Neuronal stem cell (in vitro differentiated cells): ENCODE measurements at regions not wholly inside any gene's neighbourhood (a gene's known extent, or its start where the extent isn't known, plus 50 kb on each side); places are given as distances from the start of the nearest gene placed in this dataset.

Source experiments
- DNase-seq: peaks from one replicate; pipeline ENCODE4 v3.0.0-alpha.2; 2013; ENCODE audit warnings: low spot score
- H2AFZ ChIP-seq: one replicate; pipeline ENCODE4 v1.6.1; 2013; ENCODE audit warnings: mild to moderate bottlenecking, low read length, inconsistent platforms
- H2AK5ac ChIP-seq: 2 replicates; pipeline ENCODE4 v1.6.1; 2013; ENCODE audit warnings: low read depth, mild to moderate bottlenecking, inconsistent platforms, low read length, moderate library complexity, mixed read lengths
- H2BK120ac ChIP-seq: 2 replicates; pipeline ENCODE4 v1.6.1; 2013; ENCODE audit warnings: low read depth, mild to moderate bottlenecking, inconsistent platforms, low read length, moderate library complexity, mixed read lengths
- H2BK12ac ChIP-seq: one replicate; pipeline ENCODE4 v1.6.1; 2013; ENCODE audit warnings: low read length, inconsistent platforms
- H2BK15ac ChIP-seq: 2 replicates; pipeline ENCODE4 v1.6.1; 2013; ENCODE audit warnings: mild to moderate bottlenecking, low read length, inconsistent platforms, mixed read lengths
- H2BK5ac ChIP-seq: one replicate; pipeline ENCODE4 v1.6.1; 2013; ENCODE audit warnings: inconsistent platforms, mild to moderate bottlenecking, low read length, moderate library complexity
- H3K14ac ChIP-seq: one replicate; pipeline ENCODE4 v1.6.1; 2013; ENCODE audit warnings: low read length, inconsistent platforms
- H3K18ac ChIP-seq: 2 replicates; pipeline ENCODE4 v1.6.1; 2013; ENCODE audit warnings: low read length, inconsistent platforms
- H3K23ac ChIP-seq: 2 replicates; pipeline ENCODE4 v1.6.1; 2013; ENCODE audit warnings: low read depth, mild to moderate bottlenecking, mixed read lengths, low read length, inconsistent platforms; ENCODE audit not compliant: poor library complexity
- H3K27ac ChIP-seq: replicated peaks from 3 replicates; pipeline ENCODE4 v1.5.1; 2013; ENCODE audit warnings: low read length, inconsistent platforms
- H3K27me3 ChIP-seq, 3 experiments: 2 replicates each; pipeline ENCODE4 v1.6.1; 2013; ENCODE audit warnings: low read length in 3 of 3, mild to moderate bottlenecking in 2 of 3, inconsistent platforms in 1 of 3, low read depth in 1 of 3, mixed read lengths in 1 of 3, moderate library complexity in 1 of 3; ENCODE audit not compliant: control insufficient read depth in 3 of 3, insufficient read depth in 3 of 3
- H3K36me3 ChIP-seq, 2 donors: replicated peaks in 1 of 2; 2 replicates each; pipeline ENCODE4 v1.6.1; 2013; ENCODE audit warnings: low read length in 2 of 2; ENCODE audit not compliant: control insufficient read depth in 2 of 2, insufficient read depth in 2 of 2
- H3K4ac ChIP-seq: 2 replicates; pipeline ENCODE4 v1.6.1; 2013; ENCODE audit warnings: inconsistent platforms, mild to moderate bottlenecking, low read length, moderate library complexity
- H3K4me1 ChIP-seq, 2 donors: 1 replicate in 1 of 2; 2 replicates in 1 of 2; pipeline ENCODE4 v1.6.1; 2013; ENCODE audit warnings: low read length in 2 of 2, low read depth in 1 of 2; ENCODE audit not compliant: control insufficient read depth in 2 of 2, insufficient read depth in 1 of 2
- H3K4me2 ChIP-seq: one replicate; pipeline ENCODE4 v1.6.1; 2013; ENCODE audit warnings: mild to moderate bottlenecking, low read length, inconsistent platforms; ENCODE audit not compliant: insufficient read depth, poor library complexity, severe bottlenecking
- H3K4me3 ChIP-seq, 2 donors: 2 replicates each; pipeline ENCODE4 v1.5.1; 2013; ENCODE audit warnings: low read length in 2 of 2, mild to moderate bottlenecking in 2 of 2, inconsistent platforms in 1 of 2, moderate library complexity in 1 of 2
- H3K79me1 ChIP-seq: one replicate; pipeline ENCODE4 v1.6.1; 2013; ENCODE audit warnings: low read depth, mild to moderate bottlenecking, inconsistent platforms, low read length, moderate library complexity
- H3K9ac ChIP-seq: one replicate; pipeline ENCODE4 v1.6.1; 2013; ENCODE audit warnings: mild to moderate bottlenecking, low read depth, low read length, inconsistent platforms; ENCODE audit not compliant: poor library complexity
- H3K9me3 ChIP-seq, 2 donors: replicated peaks in 1 of 2; 2 replicates each; pipeline versions ENCODE3 to v1.6.1; 2013; ENCODE audit warnings: low read length in 2 of 2, mild to moderate bottlenecking in 2 of 2, inconsistent platforms in 1 of 2, low read depth in 1 of 2, mixed read lengths in 1 of 2, moderate library complexity in 1 of 2; ENCODE audit not compliant: control insufficient read depth in 2 of 2, insufficient read depth in 1 of 2
- H4K8ac ChIP-seq: one replicate; pipeline ENCODE4 v1.6.1; 2013; ENCODE audit warnings: low read depth, mild to moderate bottlenecking, inconsistent platforms, low read length, moderate library complexity
- H4K91ac ChIP-seq: one replicate; pipeline ENCODE4 v1.6.1; 2013; ENCODE audit warnings: low read length, low read depth, mild to moderate bottlenecking, inconsistent platforms; ENCODE audit not compliant: poor library complexity
- WGBS, 2 donors: extraction: QIAGEN DNeasy Blood & Tissue Kit; methylation state at CpG; one replicate each; pipeline ENCODE4 v1.1.7; 2013; ENCODE audit warnings: missing lambda C conversion rate in 2 of 2, mixed read lengths in 1 of 2; ENCODE audit not compliant: insufficient read length in 2 of 2, insufficient replicate concordance in 1 of 2; ENCODE audit errors: extremely low coverage in 2 of 2; 5-methylcytosine and 5-hydroxymethylcytosine counted together

GRCh38 chr13:39144941-39145533 lies 106.8 kb downstream of the NHLRC3 start:
- H3K9me3 ChIP-seq: no peaks in the 10 kb centered on the region
- peak overlapping the region; percentile 24 for H2AFZ ChIP-seq
- H4K91ac ChIP-seq: no peak overlapping the region
- no peak overlapping the region for H2AK5ac ChIP-seq
- no peak overlapping the region for H3K14ac ChIP-seq
- H3K4ac ChIP-seq: no peak overlapping the region
- WGBS, 2 donors: no CpG with 5 or more reads among the region's 8 CpGs
- no peak overlapping the region for H3K18ac ChIP-seq
- no peaks in the 10 kb centered on the region for H3K36me3 ChIP-seq
- H2BK120ac ChIP-seq: no peak overlapping the region
- no peaks in the 10 kb centered on the region for H3K27me3 ChIP-seq
- H2BK15ac ChIP-seq: no peak overlapping the region
- no peak overlapping the region for H2BK12ac ChIP-seq
- H3K23ac ChIP-seq: no peak overlapping the region
- no peaks in the 10 kb centered on the region for H3K4me1 ChIP-seq
- peak; percentile 47 for DNase-seq
- H3K27ac ChIP-seq: no peak overlapping the region
- H3K4me2 ChIP-seq: no peak overlapping the region
- no peak overlapping the region for H3K4me3 ChIP-seq
- H3K79me1 ChIP-seq: no peaks in the 10 kb centered on the region
- H4K8ac ChIP-seq: no peak overlapping the region
- no peak overlapping the region for H2BK5ac ChIP-seq
- no peak overlapping the region for H3K9ac ChIP-seq

GRCh38 chr13:39148513-39148961 lies 110.3 kb downstream of the NHLRC3 start:
- Histone ChIP-seq H3K79me1 (no peaks in the 10 kb centered on the region), H3K27me3 (no peaks in the 10 kb centered on the region), H3K36me3 (no peaks in the 10 kb centered on the region), H3K18ac (no peak overlapping the region), H3K27ac (no peak overlapping the region), H3K4me3 (no peak overlapping the region), H3K4me1 (no peaks in the 10 kb centered on the region), H3K4me2 (no peak overlapping the region), H3K14ac (no peak overlapping the region), H3K9me3 (peaks cover 1 to 4% of the 10 kb centered on the region in 2 donors), H2BK120ac (no peak overlapping the region), H4K8ac (no peak overlapping the region), H2AFZ (peak overlapping the region; percentile 38), H2BK12ac (no peak overlapping the region), H4K91ac (no peak overlapping the region), H2BK15ac (no peak overlapping the region), H2BK5ac (no peak overlapping the region), H2AK5ac (no peak overlapping the region), H3K9ac (no peak overlapping the region), H3K23ac (no peak overlapping the region), H3K4ac (no peak overlapping the region)
- WGBS, 2 donors: no CpG with 5 or more reads among the region's 5 CpGs
- DNase-seq: no peak

GRCh38 chr13:39149896-39150295 lies 111.6 kb downstream of the NHLRC3 start:
- Histone ChIP-seq H2AK5ac (no peak overlapping the region), H3K18ac (no peak overlapping the region), H4K8ac (no peak overlapping the region), H3K36me3 (no peaks in the 10 kb centered on the region), H3K4me1 (no peaks in the 10 kb centered on the region), H2BK15ac (no peak overlapping the region), H3K27me3 (no peaks in the 10 kb centered on the region), H2BK5ac (no peak overlapping the region), H2AFZ (no peak overlapping the region), H2BK12ac (no peak overlapping the region), H3K4ac (no peak overlapping the region), H3K27ac (no peak overlapping the region), H3K4me2 (no peak overlapping the region), H3K14ac (no peak overlapping the region), H3K79me1 (no peaks in the 10 kb centered on the region), H3K4me3 (no peak overlapping the region), H4K91ac (no peak overlapping the region), H3K9me3 (peaks cover 1 to 5% of the 10 kb centered on the region in 2 donors), H3K9ac (no peak overlapping the region), H3K23ac (no peak overlapping the region), H2BK120ac (no peak overlapping the region)
- DNase-seq: no peak
- WGBS, 2 donors: no CpG with 5 or more reads among the region's 5 CpGs

- H2BK12ac ChIP-seq: no peak overlapping the region
- H3K4me2 ChIP-seq: no peak overlapping the region
- no peak overlapping the region for H2AK5ac ChIP-seq
- no peaks in the 10 kb centered on the region for H3K4me1 ChIP-seq
- no peak overlapping the region for H2BK5ac ChIP-seq
- H2BK15ac ChIP-seq: no peak overlapping the region
- no peak overlapping the region for H2AFZ ChIP-seq
- no peak overlapping the region for H2BK120ac ChIP-seq
- H3K9me3 ChIP-seq: peaks cover 1 to 5% of the 10 kb centered on the region in 2 donors
- no peak overlapping the region for H3K4ac ChIP-seq
- H3K9ac ChIP-seq: no peak overlapping the region
- H3K79me1 ChIP-seq: no peaks in the 10 kb centered on the region
- DNase-seq: no peak
- H4K8ac ChIP-seq: no peak overlapping the region
- no peaks in the 10 kb centered on the region for H3K27me3 ChIP-seq
- no peak overlapping the region for H3K27ac ChIP-seq
- H3K23ac ChIP-seq: no peak overlapping the region
- H3K18ac ChIP-seq: no peak overlapping the region
- no peak overlapping the region for H3K14ac ChIP-seq
- H4K91ac ChIP-seq: no peak overlapping the region
- H3K36me3 ChIP-seq: no peaks in the 10 kb centered on the region
- H3K4me3 ChIP-seq: no peak overlapping the region
Measured at GRCh38 chr13:39154041-39154440, 115.8 kb downstream of the NHLRC3 start.
